NCI-H446 treated with DMSO at 0.1 percent for 48 hours (cell line): ENCODE measurements at regions not wholly inside any gene's neighbourhood (a gene's known extent, or its start where the extent isn't known, plus 50 kb on each side); places are given as distances from the start of the nearest gene placed in this dataset.

Experiments
- DNase-seq: peaks from one replicate; lab custom pipeline; 2025; lab: John Stamatoyannopoulos, UW

- no peak for DNase-seq
These were observed 205.6 kb downstream of the PSAT1 start for GRCh38 chr9:78502566-78502965.

GRCh38 chr9:78505546-78505945 lies 208.6 kb downstream of the PSAT1 start:
- no peak for DNase-seq

- DNase-seq: no peak
These were observed 210.1 kb downstream of the PSAT1 start for GRCh38 chr9:78507037-78507436.

GRCh38 chr9:78510035-78510434 lies 213.1 kb downstream of the PSAT1 start:
- DNase-seq: no peak

- DNase-seq: no peak
These were observed 218.2 kb downstream of the PSAT1 start for GRCh38 chr9:78515108-78515507.

GRCh38 chr9:78519786-78520185 lies 222.9 kb downstream of the PSAT1 start:
- DNase-seq: no peak

- no peak for DNase-seq
These were observed 224.8 kb downstream of the PSAT1 start for GRCh38 chr9:78521680-78522079.

- no peak for DNase-seq
These were observed 229.1 kb downstream of the PSAT1 start for GRCh38 chr9:78525986-78526560.

GRCh38 chr9:78533500-78533899 lies 236.6 kb downstream of the PSAT1 start:
- DNase-seq: no peak

GRCh38 chr9:78539188-78539587 lies 242.3 kb downstream of the PSAT1 start:
- DNase-seq: no peak

GRCh38 chr9:78539904-78540303 lies 243.0 kb downstream of the PSAT1 start:
- no peak for DNase-seq

- no peak for DNase-seq
These were observed 245.0 kb downstream of the PSAT1 start for GRCh38 chr9:78541868-78542443.

- DNase-seq: no peak
These were observed 245.7 kb downstream of the PSAT1 start for GRCh38 chr9:78542491-78543181.

GRCh38 chr9:78543353-78543752 lies 246.4 kb downstream of the PSAT1 start:
- no peak for DNase-seq

GRCh38 chr9:78544230-78544629 lies 247.3 kb downstream of the PSAT1 start:
- no peak for DNase-seq

- no peak for DNase-seq
These were observed 250.9 kb downstream of the PSAT1 start for GRCh38 chr9:78547831-78548230.

GRCh38 chr9:78548670-78549069 lies 251.7 kb downstream of the PSAT1 start:
- DNase-seq: no peak

- no peak for DNase-seq
These were observed 252.8 kb downstream of the PSAT1 start for GRCh38 chr9:78549711-78550110.

GRCh38 chr9:78552802-78553201 lies 255.9 kb downstream of the PSAT1 start:
- no peak for DNase-seq

- DNase-seq: no peak
These were observed 260.6 kb downstream of the PSAT1 start for GRCh38 chr9:78557540-78557939.

- DNase-seq: no peak
These were observed 262.5 kb downstream of the PSAT1 start for GRCh38 chr9:78559449-78559885.

- DNase-seq: no peak
These were observed 265.1 kb downstream of the PSAT1 start for GRCh38 chr9:78562021-78562420.

- DNase-seq: no peak
These were observed 266.3 kb downstream of the PSAT1 start for GRCh38 chr9:78563269-78563668.

GRCh38 chr9:78565481-78565880 lies 268.6 kb downstream of the PSAT1 start:
- no peak for DNase-seq
